ENCODE measurements at regions not wholly inside any gene's neighbourhood (a gene's known extent, or its start where the extent isn't known, plus 50 kb on each side); places are given as distances from the start of the nearest gene placed in this dataset.
A peak's percentile ranks its signal among the peaks of the same experiment; 100 is the strongest.

GRCh38 chr6:9511157-9511556 lies 903.7 kb downstream of the TFAP2A start:
- DNase-seq, result no peak

GRCh38 chr6:9507136-9507895 lies 907.6 kb downstream of the TFAP2A start:
- DNase-seq, result no peak

GRCh38 chr6:9504191-9504590 lies 910.7 kb downstream of the TFAP2A start:
- DNase-seq, result no peak

GRCh38 chr6:9503111-9503761 lies 911.6 kb downstream of the TFAP2A start:
- no peak for DNase-seq

DNA sequence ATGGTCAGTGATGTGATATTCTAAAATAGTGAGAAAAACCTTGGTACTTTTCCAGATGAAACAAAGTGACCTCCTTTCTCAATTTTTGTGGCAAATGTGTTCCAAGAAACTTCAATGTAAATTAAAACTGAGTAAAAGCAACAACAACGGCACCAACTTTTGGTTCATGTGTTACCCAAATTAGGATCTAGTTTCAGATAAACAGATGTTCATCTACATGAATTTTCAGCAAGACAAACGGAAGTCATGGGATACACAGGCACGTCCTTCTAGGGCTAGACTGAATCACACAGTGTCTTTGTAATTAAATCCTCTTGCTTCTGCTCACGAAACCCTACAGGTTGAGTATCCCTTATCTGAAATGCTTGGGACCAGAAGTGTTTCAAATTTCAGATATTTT lies 915.2 kb downstream of the TFAP2A start:
- DNase-seq, result no peak

GRCh38 chr6:9496837-9497236 lies 918.0 kb downstream of the TFAP2A start:
- DNase-seq, result no peak

- no peak for DNase-seq
Measured at GRCh38 chr6:9494864-9495263, 920.0 kb downstream of the TFAP2A start.

GRCh38 chr6:9492790-9493189 lies 922.1 kb downstream of the TFAP2A start:
- DNase-seq, result no peak

GRCh38 chr6:9487128-9487527 lies 927.7 kb downstream of the TFAP2A start:
- no peak for DNase-seq

DNA sequence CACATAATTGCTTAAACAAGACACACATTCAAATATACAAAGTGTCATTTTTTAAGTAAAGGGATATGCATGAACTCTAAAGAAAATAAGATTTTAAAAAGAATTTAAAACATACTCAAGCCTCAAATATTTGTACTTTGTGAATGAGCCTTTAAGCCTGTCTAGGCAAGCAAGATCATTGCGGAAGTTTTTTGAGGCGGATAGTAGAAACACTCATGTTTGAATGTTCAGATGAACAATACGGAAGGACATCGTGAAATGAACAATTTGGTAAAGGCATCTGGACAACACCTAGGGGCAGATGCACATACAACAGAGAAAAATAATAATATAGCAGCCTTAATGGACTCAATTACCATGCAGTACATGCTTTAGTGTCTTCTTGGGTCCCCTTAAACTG lies 928.9 kb downstream of the TFAP2A start:
- no peak for DNase-seq

GRCh38 chr6:9484686-9485085 lies 930.2 kb downstream of the TFAP2A start:
- no peak for DNase-seq

DNA sequence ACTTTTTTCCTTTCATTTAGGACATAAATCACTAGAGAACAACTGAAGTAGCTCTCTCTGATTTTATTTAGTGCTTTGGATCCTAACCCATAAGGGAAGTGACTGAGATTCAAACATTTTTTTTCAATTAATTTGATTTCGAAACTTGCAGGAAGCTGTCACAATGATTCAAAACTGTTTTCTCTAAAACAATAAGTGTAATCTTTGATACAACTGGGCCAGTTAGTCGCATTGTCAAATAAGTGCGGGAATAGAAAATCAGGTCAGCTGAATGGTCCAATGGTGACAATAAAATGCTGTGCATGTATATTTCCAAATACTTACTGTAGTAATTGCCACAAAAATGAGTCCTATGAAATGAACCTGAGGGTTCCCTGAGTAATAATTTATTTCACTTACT lies 930.8 kb downstream of the TFAP2A start:
- DNase-seq, result no peak

- DNase-seq, result peak; percentile 84
Measured at GRCh38 chr6:9482030-9482738, 932.7 kb downstream of the TFAP2A start.

- no peak for DNase-seq
Measured at GRCh38 chr6:9481292-9482029, 933.4 kb downstream of the TFAP2A start.

DNA sequence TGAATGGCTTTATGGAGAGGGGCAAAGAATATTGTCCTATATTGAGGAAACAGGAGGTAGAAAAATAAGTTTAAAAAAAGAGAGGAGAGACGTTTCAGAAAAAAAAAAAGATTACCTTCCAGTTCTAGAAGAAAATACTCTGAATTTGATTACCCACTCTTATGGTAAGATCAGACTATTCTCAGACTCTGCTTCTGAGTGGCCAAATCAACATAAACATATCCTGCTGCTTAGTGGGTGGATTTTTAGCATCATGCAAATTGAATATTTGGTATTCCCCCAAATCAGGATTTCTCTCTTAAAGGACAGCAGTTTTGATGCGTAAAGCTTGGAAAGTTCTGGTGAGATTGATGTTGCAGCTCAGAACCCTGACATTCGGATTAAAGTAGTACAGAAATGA lies 946.6 kb downstream of the TFAP2A start:
- no peak for DNase-seq

GRCh38 chr6:9467741-9468140 lies 947.1 kb downstream of the TFAP2A start:
- DNase-seq, result peak; percentile 65

GRCh38 chr6:9464583-9464982 lies 950.3 kb downstream of the TFAP2A start:
- DNase-seq, result no peak

DNA sequence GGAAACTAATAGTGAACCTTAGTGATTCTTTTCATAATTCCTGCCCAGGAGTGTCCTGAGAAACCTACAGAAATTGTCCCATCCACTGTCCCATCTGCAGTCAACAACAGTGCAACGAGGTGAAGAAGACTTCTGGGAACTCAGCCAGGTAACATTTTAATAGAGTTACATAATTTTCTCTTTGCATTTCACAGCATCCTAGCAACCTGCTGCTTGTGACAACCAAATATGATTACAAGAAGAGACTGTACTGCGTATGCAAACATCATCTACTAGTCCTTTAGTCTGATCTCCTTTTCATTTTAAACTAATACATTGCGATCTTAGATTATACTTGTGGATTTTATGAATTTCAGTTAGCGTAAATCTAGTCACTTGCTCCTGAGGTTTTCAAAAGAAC lies 951.6 kb downstream of the TFAP2A start:
- no peak for DNase-seq

DNA sequence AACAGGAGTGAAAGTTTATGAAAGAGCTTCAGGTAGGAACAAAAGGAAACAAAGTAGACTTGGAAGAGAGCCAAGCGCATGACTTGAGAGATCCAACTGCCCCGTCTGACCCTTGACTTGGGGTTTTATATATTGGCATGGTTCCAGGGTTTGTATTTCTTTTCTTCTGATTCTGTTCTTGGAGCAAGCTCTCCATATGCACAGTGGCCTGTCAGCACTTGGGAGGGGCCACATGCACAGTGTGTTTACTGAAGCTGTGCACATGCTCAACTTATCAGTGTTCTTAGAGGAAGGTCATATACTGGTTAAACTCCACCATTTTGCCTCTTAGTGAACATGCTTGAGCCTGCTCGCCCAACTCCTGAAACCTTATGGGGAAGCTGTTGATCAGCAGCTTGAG lies 953.7 kb downstream of the TFAP2A start:
- no peak for DNase-seq

- no peak for DNase-seq
Measured at GRCh38 chr6:9458424-9458823, 956.5 kb downstream of the TFAP2A start.

GRCh38 chr6:9455864-9456658 lies 958.8 kb downstream of the TFAP2A start:
- DNase-seq, result no peak

DNA sequence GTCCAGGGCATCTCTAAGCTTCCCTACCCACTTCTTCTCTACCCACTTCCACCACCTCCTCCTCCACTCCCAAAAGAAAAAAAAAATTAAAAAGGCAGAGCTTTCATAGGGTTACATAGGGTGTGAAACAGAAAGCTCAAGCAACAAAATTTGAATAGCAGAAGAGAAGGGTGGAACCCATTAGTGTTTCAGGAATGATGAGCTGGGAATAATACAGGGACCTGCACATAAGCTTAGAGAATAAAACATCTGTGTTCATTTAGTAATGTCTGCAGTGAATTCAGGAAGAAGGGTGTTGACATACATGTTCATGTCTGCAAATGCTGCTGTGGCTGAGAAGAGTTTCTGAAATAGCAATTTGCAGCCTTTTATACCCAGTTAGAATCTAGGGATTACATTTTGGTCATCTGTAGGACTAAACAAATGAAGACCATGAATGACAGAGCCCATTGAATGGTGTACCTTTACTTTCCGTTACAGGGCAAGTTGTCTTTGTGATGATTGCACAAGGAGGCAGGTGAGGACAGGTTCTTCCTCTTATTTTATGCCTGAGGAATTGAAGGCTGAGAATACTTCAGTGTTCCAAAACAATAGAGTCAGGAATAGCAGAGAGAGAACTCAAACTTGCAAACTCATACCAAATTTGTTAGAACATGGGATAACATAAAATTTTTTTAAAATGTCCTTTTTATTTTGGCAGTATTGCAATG lies 975.1 kb downstream of the TFAP2A start:
- DNase-seq, result no peak

All from islet precursor cell (in vitro differentiated cells).